Medulla oblongata (tissue), 1 donor: ENCODE measurements at regions not wholly inside any gene's neighbourhood (a gene's known extent, or its start where the extent isn't known, plus 50 kb on each side); places are given as distances from the start of the nearest gene placed in this dataset.

Experiments used
- DNase-seq: peaks from one replicate; pipeline ENCODE4 v3.0.0-alpha.2; 2015; ENCODE audit errors: extremely low spot score

DNA sequence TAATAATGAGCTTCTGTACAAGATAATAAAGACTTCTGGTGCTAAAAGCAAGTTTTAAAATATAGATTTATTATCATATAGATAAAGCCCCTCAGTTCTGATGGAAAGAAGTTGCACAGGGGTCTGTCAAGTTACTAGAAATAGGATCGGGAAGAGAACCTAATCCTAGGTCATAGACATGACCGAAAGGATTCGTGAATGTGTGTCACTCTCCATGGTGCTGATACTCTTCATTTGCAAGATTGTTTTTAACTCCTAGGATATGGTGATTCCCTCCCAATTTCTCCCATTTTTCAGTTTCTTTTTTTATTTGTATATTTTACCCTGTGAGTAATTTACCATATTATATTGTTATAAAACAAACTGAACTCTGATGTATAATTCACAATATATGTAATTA lies 58.9 kb upstream of the CTNNA2 start:
- DNase-seq = no peak

- DNase-seq = no peak
Measured at GRCh38 chr2:79452651-79453050, 60.2 kb upstream of the CTNNA2 start.

- no peak for DNase-seq
Measured at GRCh38 chr2:79447463-79447862, 65.4 kb upstream of the CTNNA2 start.

DNA sequence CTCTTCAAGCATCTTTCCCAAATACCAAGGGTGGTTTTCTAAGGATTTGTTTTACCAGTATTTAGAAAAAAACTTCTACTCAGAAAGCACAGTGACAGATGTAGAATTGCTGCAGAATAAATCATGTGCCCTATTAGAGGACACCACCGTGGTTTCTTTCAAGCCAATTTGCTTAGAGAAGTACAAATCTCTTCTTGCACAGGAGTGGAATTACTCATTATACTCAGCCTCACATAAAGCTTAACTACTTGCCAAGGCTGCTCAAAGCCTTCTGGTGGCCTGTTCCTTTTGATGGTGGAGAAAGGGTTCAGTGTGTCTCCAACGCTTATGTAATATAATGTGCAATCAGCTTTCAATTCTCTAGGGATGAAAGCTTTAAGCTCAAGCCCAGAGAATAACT lies 66.5 kb upstream of the CTNNA2 start:
- no peak for DNase-seq

DNA sequence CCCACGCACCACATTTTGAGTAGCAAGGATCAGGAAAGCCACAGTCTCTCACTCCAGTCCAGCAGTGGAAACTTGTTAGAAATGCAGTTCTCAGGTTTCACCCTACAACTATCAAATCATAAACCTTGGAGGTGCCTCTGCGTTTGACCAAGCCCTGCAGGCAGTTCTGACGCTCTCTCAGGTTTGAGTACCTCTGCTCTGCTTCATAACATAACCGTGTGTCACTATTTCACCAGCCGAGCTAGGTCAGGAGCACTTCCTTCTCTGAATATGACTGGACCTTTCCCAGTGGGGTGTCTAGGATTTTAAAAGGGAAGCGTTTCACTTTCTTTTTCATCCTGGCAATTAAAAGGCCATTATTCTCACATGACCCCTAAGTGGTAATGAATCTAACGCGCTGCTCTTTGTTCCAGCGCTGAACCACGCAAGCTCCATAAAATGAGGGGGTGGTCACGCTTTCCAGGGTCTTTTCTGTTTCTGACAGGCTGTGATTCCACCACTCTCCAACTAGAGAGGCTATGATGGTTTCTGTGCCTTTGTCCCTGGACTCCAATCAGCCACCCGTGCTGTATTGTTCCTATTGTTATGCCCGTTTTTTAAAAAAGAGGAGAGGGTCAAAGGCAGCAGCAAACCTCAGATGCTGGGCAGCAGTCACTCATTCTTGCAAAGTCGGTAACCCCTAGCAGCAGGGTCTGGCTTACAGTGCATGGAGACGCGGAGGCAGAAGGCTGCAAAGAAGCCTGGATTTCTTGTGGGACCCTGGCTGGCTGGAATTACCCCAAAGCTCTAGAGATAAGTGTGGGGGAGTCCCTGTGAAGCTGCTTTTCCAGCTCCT lies 75.2 kb upstream of the CTNNA2 start:
- no peak for DNase-seq

DNA sequence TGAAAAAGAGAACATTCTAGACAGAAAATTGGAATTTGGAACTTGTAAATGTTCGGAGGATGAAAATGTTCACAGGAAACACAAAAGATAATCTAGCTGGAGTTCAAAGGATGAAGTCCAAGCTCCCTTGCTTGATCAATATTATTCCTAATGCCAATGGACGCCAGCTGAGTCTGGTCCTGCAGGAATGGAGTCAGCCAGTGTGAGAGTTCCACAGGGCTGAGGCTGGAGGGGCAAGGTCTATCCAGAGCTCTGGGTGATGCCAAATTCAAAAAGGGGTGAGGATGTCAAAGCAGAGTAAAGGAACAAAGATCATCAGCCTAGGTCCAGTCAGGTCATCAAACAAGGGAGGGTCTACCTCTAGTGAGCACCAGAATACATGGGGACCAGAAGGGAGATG lies 78.5 kb upstream of the CTNNA2 start:
- DNase-seq = no peak

- DNase-seq = peak; percentile 77
Measured at GRCh38 chr2:79432731-79433146, 80.1 kb upstream of the CTNNA2 start.

DNA sequence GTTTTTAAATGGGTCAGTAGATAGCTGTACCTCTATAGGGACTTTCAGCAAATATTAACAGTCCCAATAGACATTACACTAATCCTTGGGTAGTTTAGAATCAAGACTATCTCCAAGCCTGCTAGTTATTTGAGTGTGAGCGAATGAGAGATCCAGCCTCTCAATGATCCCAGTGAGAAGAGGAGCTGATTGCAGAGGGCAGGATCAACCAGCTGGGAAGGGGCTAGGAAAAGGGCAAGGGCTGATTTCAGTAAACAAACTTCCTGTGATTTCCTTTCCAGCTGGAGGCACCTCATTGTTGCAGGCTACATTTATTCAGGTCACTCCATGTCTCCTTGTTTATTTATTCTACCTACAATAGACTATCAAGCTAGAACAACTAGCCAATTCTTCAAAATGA lies 84.1 kb upstream of the CTNNA2 start:
- no peak for DNase-seq

- DNase-seq = no peak
Measured at GRCh38 chr2:79414690-79415089, 98.2 kb upstream of the CTNNA2 start.

DNA sequence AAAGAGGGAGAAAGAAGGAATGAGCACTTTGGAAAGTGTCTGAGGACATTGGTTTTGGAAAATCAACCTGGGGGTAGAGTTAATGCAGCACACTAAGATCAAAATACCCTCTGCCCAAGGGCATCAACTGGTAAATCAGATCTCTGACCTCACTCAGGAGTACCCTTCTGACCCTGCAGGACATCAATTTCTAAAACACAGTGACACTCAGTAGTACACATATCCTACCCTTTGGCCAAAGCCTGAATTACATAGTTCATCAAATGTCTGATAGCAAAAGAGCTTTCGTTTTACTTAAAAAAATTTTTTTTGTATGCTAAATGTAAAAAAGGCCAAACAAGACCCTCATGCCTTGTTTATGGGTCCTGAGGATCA lies 118.4 kb upstream of the CTNNA2 start:
- no peak for DNase-seq

- peak; percentile 22 for DNase-seq
Measured at GRCh38 chr2:79393806-79394484, 118.9 kb upstream of the CTNNA2 start.

DNA sequence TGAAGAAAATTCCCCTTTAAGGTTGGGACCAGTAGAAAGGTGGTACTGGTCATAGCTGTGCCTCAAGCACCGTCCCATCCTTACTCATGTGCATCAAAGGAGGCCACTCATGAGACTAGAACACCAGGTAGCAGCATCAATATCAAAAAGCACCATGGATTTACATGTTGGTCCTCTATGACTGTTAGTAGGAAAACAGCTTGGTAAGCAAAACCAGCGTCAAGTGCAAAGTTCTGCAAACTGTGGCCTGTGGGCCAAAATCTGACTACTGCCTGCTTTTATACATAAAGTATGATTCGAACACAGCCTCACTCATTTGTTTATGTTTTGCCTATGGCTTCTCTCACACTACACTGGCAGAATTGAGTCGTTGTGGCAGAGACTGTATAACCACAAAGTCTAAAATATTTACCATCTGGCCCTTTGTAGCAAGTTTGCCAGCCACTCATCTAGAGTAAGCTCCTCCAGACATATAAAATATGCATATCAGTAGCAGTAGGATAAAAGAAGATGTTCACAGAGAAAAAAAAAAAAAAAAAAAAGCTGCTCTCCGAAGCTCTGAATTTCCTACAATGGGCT lies 119.7 kb upstream of the CTNNA2 start:
- DNase-seq = no peak

DNA sequence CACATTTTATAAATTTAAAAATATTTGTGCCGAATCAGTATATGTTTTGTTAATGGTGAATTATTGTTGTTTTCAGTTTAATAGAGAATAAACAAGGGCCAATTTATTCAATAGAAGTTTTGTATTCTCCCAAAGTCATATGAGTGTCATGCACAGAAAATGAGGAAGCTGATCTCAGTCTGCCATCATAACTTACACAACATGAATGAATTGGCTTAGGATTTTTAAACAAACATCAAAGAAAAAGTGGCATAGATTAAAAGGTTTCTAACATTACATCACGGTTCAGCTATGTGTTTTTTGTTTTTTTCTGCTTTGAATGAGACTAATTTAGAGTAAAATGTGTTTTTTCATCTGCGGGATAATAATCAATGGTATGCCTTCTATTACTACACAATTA lies 123.4 kb upstream of the CTNNA2 start:
- no peak for DNase-seq

DNA sequence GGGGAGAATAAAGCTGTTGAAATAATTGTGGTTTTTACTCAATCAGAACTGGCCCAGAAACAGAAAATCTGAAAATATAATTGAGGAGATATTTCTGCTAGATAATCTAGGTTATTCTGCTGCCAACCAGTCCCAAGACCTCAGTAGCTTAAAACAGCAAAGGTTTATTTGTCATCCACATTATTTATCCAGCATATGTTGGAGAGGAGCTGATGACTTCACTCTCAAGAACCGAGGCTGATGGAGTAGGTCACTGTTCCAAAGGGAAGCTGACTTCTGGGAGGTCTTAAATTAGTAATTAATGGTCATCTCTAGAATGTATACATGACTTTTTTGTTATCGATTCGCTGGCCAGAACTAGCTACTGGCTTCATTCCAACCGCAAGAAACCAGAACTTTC lies 124.8 kb upstream of the CTNNA2 start:
- no peak for DNase-seq

- DNase-seq = no peak
Measured at GRCh38 chr2:79387431-79387830, 125.4 kb upstream of the CTNNA2 start.

DNA sequence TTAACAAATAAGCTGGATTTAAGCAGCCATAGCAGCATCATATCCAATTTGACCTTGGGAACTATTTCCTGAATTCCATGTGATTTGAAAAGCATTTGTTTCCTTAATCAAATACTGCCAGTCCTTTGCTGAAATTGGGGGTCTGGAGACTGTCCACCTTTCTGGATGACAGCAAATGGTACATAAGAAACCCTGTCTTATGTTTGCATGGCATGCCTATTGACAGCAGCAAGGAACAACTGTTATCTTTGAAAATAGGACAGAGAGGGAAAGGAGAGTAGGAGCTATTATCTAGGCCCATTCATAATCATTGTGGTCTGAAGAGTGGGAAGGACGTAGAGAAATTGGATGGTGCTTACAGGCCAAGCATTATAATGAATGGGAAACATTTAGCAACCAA lies 129.2 kb upstream of the CTNNA2 start:
- no peak for DNase-seq

- DNase-seq = no peak
Measured at GRCh38 chr2:79375817-79376216, 137.0 kb upstream of the CTNNA2 start.

DNA sequence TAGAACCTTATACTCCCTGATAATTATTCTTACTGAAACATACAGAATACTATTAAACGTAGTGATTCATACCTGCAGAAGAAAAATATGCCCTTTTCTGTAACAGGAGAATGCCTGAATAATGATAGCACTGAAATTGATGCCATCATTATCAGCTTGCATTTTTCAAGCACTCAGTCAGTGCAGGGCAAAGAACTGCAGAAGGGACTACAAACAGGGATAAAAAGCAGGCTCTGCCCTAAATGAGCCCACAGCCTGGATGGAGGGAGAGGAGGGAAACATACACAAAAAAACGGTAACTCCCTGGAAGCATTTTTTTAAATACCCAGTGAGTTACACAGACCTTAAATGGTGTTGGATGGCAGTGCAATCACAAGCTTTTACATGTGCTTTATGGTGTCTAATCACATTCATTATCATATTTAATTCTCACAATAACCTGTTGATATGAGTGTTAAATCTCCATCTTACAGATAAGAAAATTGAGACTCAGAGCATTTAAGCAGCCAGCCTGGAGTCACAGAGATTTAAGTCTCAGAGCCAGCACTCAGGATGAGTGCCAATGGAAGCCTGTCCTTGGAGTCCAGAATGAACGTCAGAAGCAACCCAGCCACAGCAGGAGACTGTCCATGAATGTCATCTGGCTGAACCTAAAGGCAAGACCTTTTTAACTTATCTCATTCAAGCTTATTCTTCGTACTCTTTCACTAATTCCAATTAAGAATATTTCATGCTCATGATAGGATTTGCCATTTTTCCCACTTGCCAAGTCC lies 139.3 kb upstream of the CTNNA2 start:
- DNase-seq = peak; percentile 59

DNA sequence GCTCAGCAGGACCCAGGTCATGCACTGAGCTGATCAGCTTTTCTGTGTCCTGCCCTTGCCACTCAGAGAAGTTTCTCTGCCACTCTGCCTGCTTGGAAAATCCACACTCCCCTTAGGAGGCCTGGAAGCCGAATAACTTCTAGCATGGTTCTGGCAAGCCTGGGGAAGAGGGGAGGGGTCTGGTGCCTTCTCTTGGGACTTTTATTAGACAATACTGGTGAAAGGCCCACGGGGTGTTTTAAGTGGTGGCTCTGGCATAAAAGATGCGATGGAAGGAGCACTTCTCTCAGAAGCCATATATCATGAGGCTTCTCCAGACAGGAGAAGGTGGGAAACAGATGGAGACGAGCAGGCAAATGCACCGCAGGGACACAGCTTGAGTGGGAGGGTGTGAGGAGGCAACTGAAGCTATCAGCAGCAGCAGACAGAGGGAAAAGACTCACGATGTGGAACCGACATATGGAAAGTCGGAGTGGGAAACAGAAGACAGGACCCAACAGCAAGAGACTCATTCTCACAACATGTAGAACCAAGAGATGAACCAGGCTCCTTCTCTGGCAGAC lies 141.8 kb upstream of the CTNNA2 start:
- no peak for DNase-seq

GRCh38 chr2:79369127-79369526 lies 143.7 kb upstream of the CTNNA2 start:
- peak; percentile 35 for DNase-seq

GRCh38 chr2:79368116-79368630 lies 144.7 kb upstream of the CTNNA2 start:
- no peak for DNase-seq

- no peak for DNase-seq
Measured at GRCh38 chr2:79359419-79359818, 153.4 kb upstream of the CTNNA2 start.
